ENCODE measurements at regions not wholly inside any gene's neighbourhood (a gene's known extent, or its start where the extent isn't known, plus 50 kb on each side); places are given as distances from the start of the nearest gene placed in this dataset.
A peak's percentile ranks its signal among the peaks of the same experiment; 100 is the strongest.

GRCh38 chr2:180143633-180144337, 136.7 kb upstream of the CWC22 start:
- TF ChIP-seq EZH2phosphoT487 (IDR thresholded peaks at IDR 0.05; ENCODE audit: borderline replicate concordance, low read length) (no peak), EZH2 (IDR thresholded peaks at IDR 0.05; ENCODE audit: low read length, unreplicated experiment) (no peak), CTCF (conservative IDR thresholded peaks at IDR 0.05; ENCODE audit: low read depth, low read length) (no peak)
- BruUV-seq (replicated peaks): no TSS peak
- H3F3A ChIP-seq (ENCODE audit: low read length, unreplicated experiment): no peaks in the 10 kb centered on the region
- POLR2A ChIA-PET (ENCODE audit: unreplicated experiment): no interaction called here
- no peaks in the 10 kb centered on the region for H3K27me3 ChIP-seq (ENCODE audit: low read length)
- H2AFZ ChIP-seq (ENCODE audit: low read length): no peak overlapping the region
- no peak overlapping the region for H3K4me2 ChIP-seq (ENCODE audit: low read length)
- no peak for ATAC-seq
- H3K36me3 ChIP-seq (ENCODE audit: low read depth, low read length): no peaks in the 10 kb centered on the region
- H3K9ac ChIP-seq (ENCODE audit: low read length): no peak overlapping the region
- intact Hi-C loops (cut with micrococcal nuclease): no loop called here
- H3K9me3 ChIP-seq (ENCODE audit: low read length): no peaks in the 10 kb centered on the region
- CTCF ChIA-PET: no interaction called here
- H3K4me3 ChIP-seq (ENCODE audit: low read length): no peak overlapping the region
- no peak overlapping the region for H3K27ac ChIP-seq (ENCODE audit: low read length)
- DNase-seq: no peak
- H3K4me1 ChIP-seq (ENCODE audit: insufficient read depth, low read length): no peaks in the 10 kb centered on the region
- H3K79me2 ChIP-seq (ENCODE audit: low read length): no peaks in the 10 kb centered on the region
- no peaks in the 10 kb centered on the region for H3K9me2 ChIP-seq (replicated peaks; ENCODE audit: low read length)
- H4K20me1 ChIP-seq (ENCODE audit: low read length): no peaks in the 10 kb centered on the region

- no peak overlapping the region for H3K4me3 ChIP-seq (ENCODE audit: low read length)
- no peaks in the 10 kb centered on the region for H3F3A ChIP-seq (ENCODE audit: low read length, unreplicated experiment)
- H2AFZ ChIP-seq (ENCODE audit: low read length): no peak overlapping the region
- no peak overlapping the region for H3K9ac ChIP-seq (ENCODE audit: low read length)
- H3K9me2 ChIP-seq (replicated peaks; ENCODE audit: low read length): no peaks in the 10 kb centered on the region
- H4K20me1 ChIP-seq (ENCODE audit: low read length): no peaks in the 10 kb centered on the region
- H3K27me3 ChIP-seq (ENCODE audit: low read length): no peaks in the 10 kb centered on the region
- no peaks in the 10 kb centered on the region for H3K9me3 ChIP-seq (ENCODE audit: low read length)
- H3K4me2 ChIP-seq (ENCODE audit: low read length): no peak overlapping the region
- TF ChIP-seq CTCF (conservative IDR thresholded peaks at IDR 0.05; ENCODE audit: low read depth, low read length) (no peak), EZH2phosphoT487 (IDR thresholded peaks at IDR 0.05; ENCODE audit: borderline replicate concordance, low read length) (no peak), EZH2 (IDR thresholded peaks at IDR 0.05; ENCODE audit: low read length, unreplicated experiment) (no peak)
- H3K4me1 ChIP-seq (ENCODE audit: insufficient read depth, low read length): no peaks in the 10 kb centered on the region
- ChIA-PET CTCF (no interaction called here), POLR2A (ENCODE audit: unreplicated experiment) (no interaction called here)
- no peak for ATAC-seq
- H3K36me3 ChIP-seq (ENCODE audit: low read depth, low read length): no peaks in the 10 kb centered on the region
- intact Hi-C loops (cut with micrococcal nuclease): no loop called here
- no peaks in the 10 kb centered on the region for H3K79me2 ChIP-seq (ENCODE audit: low read length)
- BruUV-seq (replicated peaks): no TSS peak
- DNase-seq: peak; percentile 28
- no peak overlapping the region for H3K27ac ChIP-seq (ENCODE audit: low read length)
These were observed 134.5 kb upstream of the CWC22 start for GRCh38 chr2:180141600-180141999.

GRCh38 chr2:180133736-180134135, 126.6 kb upstream of the CWC22 start:
- no peaks in the 10 kb centered on the region for H3K79me2 ChIP-seq (ENCODE audit: low read length)
- ChIA-PET CTCF (no interaction called here), POLR2A (ENCODE audit: unreplicated experiment) (interaction anchor here (0.7 kb wide), 1 partner anchor 868 kb away, joined by 5 read pairs; no protein-coding TSS in a partner anchor)
- no peaks in the 10 kb centered on the region for H3F3A ChIP-seq (ENCODE audit: low read length, unreplicated experiment)
- no peak for TF ChIP-seq EZH2phosphoT487 (IDR thresholded peaks at IDR 0.05; ENCODE audit: borderline replicate concordance, low read length)
- no peak for TF ChIP-seq EZH2 (IDR thresholded peaks at IDR 0.05; ENCODE audit: low read length, unreplicated experiment)
- no peak for TF ChIP-seq CTCF (conservative IDR thresholded peaks at IDR 0.05; ENCODE audit: low read depth, low read length)
- H3K9ac ChIP-seq (ENCODE audit: low read length): no peak overlapping the region
- H3K27me3 ChIP-seq (ENCODE audit: low read length): no peaks in the 10 kb centered on the region
- H3K4me3 ChIP-seq (ENCODE audit: low read length): no peak overlapping the region
- H4K20me1 ChIP-seq (ENCODE audit: low read length): no peaks in the 10 kb centered on the region
- H3K9me2 ChIP-seq (replicated peaks; ENCODE audit: low read length): no peaks in the 10 kb centered on the region
- DNase-seq: peak; percentile 92
- BruUV-seq (replicated peaks): no TSS peak
- H2AFZ ChIP-seq (ENCODE audit: low read length): no peak overlapping the region
- no peaks in the 10 kb centered on the region for H3K36me3 ChIP-seq (ENCODE audit: low read depth, low read length)
- peak; percentile 95 for ATAC-seq
- intact Hi-C loops (cut with micrococcal nuclease): loop anchor here (5.0 kb wide), 1 partner anchor 1439 kb away; no protein-coding TSS in a partner anchor
- no peaks in the 10 kb centered on the region for H3K9me3 ChIP-seq (ENCODE audit: low read length)
- peak overlapping the region; percentile 33 for H3K4me2 ChIP-seq (ENCODE audit: low read length)
- H3K27ac ChIP-seq (ENCODE audit: low read length): peak overlapping the region; percentile 55
- peaks cover 28% of the 10 kb centered on the region for H3K4me1 ChIP-seq (ENCODE audit: insufficient read depth, low read length)
